ENCODE measurements at regions not wholly inside any gene's neighbourhood (a gene's known extent, or its start where the extent isn't known, plus 50 kb on each side); places are given as distances from the start of the nearest gene placed in this dataset.
"Not testable (repeated sequence)": the region's sequence is repeated elsewhere in the genome, so short reads cannot be mapped to it uniquely, and the experiment has no call there.

GRCh38 chr1:30550365-30551220, 172.8 kb downstream of the MATN1 start:
- no peak for DNase-seq

GRCh38 chr1:30549872-30550271, 173.5 kb downstream of the MATN1 start:
- not testable (repeated sequence) for DNase-seq

DNA sequence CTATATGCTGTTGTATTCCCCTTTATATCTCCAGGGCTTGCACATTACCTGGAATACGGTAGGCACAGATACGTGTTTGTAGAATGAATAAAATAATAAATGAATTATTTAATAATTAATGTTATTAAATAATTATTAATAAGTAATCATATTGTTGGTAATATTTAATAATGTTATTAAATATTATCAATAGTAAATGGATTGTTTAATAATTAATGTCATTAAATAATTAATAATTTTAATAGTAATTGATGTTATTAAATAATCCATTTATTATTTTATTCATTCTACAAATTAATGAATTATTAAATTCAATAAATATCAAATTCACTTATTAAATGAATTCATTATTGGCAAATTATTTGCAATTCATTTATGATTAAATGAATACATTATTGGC, 175.1 kb downstream of the MATN1 start:
- DNase-seq: no peak

GRCh38 chr1:30547326-30547725, 176.1 kb downstream of the MATN1 start:
- DNase-seq: not testable (repeated sequence)

DNA sequence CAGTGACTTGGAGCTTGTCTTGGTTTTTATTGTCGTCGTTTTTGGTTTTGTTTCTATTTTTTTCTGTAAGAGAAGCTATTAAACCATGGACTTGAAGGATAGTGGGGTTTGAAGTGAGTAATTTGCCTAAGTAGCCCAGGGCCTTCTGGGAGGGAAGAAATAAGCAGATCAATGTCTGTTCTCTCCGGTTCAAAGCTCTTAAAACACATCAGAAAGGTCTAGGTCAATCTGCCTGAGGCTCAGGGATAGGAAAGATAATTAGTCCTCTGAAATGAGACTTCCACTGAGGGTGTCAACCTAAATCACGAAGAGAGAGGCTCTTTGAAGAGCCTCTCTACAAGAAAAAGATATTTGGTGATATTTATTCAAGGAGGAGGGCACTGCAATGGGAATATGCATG, 178.0 kb downstream of the MATN1 start:
- no peak for DNase-seq

DNA sequence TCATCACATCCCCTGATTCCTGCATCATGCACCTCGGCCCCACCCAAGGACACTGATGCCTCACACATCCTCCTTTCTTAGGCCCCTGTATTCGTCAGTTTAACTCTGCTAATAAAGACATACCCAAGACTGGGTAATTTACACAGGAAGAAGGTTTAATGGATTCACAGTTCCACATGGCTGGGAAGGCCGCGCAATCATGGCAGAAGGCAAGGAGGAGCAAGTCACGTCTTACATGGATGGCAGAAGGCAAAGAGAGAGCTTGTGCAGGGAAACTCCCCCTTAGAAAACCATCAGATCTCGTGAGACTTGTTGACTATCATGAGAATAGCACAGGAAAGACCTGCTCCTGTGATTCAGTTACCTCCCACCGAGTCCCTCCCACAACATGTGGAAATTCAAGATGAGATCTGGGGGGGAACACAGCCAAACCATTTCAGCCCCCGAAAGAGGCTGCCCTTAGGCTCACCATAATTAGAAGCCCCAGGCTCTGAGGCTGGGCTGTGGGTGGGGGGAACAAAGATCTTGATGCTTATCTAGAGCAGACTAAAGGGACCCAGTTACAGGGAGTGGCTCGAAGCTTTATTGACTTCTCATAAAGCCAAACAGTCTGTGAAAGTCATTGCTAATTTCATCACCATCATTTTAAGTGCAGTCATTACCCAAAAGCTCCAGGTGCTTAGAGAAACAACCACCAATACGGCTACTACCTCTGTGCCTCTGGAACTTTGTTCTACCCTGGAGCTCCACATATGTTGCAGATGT, 181.5 kb downstream of the MATN1 start:
- no peak for DNase-seq

GRCh38 chr1:30540611-30541192, 182.7 kb downstream of the MATN1 start:
- no peak for DNase-seq

DNA sequence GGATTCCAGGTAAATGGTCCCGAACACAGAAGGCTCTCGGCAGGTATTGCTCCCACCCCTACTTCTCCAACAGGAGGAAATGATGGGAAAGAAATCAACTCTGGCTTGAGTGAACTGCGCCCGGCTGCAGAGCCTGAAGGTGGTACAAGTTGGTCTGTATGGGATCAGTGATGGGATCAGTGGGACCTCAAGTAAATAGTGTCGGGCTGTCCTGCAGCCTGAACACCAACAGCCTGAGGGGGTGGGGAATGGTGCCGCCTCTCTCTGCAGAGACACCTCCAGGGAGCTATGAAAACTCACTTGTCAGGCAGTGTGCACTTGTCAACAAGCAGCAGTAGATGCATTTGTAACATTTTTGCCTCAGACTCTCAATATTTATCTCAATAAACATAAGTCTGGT, 183.5 kb downstream of the MATN1 start:
- DNase-seq: no peak

DNA sequence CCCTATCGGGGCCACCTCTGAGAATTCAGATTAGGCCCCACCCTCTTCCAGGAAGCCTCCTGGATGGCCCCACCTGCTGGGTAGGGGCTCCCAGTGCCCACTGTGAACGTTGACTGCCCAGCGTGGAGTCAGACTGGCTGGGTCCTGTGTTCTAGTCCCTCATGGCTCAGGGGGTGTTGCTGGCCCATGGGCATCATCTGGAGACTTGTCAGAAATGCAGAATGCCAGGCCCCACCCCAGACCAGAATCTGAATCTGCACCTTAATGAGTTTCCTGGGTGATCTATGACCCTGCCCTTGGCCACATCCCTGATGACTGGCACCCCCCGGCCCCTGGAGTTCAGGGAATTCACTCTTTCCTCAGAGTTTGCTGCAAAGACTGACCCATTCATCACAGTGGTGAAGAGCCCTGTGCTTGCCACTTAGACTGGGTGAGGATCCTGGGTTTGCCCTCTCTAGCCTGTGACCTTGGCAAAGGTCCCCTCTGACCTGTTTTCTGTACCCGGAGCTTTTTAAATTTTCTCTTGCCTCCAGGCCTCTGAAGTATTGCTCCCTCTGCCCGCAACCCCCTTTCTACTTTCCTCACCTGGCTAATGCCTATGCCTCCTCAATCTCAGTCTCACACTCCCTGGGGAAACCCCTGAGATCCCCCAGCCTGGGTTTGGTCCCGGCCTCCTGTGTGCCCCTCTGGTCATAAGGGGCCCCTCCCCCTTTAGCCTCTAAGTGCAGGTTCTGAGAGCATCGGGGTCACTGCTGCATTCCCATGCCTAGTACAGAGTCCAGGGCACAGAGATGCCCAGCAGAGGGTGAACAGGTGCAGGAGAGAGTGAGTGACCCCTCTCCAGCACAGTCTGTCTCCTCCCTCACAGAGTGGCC, 184.2 kb downstream of the MATN1 start:
- DNase-seq: no peak

GRCh38 chr1:30538226-30538992, 185.0 kb downstream of the MATN1 start:
- DNase-seq: no peak

DNA sequence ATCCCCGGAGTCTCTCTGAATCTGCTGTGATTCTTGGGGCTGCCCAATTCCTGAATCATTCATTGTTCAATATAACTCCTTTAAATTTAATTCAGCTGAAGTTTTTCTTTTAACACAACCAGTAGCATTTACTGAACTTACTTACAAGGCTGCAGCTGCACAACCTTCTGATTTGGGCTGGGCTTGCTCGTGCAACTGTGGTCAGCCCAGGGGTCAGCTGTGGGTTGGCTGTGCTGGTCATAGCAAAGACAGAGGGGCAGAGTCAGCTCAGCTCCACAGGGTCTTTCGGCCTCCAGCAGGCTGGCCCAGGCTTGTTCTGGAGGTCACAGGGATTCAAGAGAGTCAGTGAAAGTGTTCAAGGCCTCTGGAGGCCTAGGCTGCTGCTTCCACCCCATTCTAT, 186.1 kb downstream of the MATN1 start:
- DNase-seq: no peak

DNA sequence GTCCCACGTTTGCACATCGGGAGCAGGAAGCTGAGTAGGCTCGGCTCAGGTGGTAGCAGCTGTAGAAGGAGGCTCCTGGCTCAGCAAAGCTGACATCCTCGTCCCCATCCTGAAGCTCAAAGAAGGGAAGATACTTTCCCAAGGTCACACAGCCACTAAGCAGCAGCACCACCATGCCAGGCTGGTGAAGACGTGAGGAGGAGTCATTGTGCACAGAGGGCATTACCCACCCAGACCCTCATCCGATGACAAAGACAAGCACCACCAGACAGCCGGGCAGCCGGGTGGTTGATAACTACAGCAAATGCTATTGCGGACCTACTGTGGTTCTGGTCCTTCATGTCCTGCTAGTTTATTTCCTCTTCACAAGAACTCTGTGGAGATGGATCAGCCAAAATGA, 186.9 kb downstream of the MATN1 start:
- DNase-seq: no peak

- no peak for DNase-seq
Observed at GRCh38 chr1:30535595-30536325, 187.6 kb downstream of the MATN1 start.

DNA sequence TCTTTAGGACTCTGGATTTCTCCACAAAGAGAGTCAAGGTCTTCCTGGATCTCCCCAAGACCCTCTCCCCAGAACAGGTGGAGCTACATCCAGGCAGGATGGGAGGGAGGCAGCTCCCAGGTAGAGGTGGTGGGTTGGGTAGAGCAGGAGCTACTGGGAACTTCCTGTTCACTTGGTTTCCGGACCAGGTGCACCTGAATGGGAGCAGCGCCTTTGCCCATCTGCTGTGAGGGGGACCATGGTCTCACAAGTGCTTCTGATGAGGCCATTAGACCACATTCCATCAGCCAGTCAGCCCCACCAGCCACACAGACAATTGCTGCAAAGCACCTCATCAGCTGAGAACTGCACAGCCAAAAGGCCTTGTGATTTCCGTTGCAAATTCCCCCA, 188.8 kb downstream of the MATN1 start:
- DNase-seq: no peak

DNA sequence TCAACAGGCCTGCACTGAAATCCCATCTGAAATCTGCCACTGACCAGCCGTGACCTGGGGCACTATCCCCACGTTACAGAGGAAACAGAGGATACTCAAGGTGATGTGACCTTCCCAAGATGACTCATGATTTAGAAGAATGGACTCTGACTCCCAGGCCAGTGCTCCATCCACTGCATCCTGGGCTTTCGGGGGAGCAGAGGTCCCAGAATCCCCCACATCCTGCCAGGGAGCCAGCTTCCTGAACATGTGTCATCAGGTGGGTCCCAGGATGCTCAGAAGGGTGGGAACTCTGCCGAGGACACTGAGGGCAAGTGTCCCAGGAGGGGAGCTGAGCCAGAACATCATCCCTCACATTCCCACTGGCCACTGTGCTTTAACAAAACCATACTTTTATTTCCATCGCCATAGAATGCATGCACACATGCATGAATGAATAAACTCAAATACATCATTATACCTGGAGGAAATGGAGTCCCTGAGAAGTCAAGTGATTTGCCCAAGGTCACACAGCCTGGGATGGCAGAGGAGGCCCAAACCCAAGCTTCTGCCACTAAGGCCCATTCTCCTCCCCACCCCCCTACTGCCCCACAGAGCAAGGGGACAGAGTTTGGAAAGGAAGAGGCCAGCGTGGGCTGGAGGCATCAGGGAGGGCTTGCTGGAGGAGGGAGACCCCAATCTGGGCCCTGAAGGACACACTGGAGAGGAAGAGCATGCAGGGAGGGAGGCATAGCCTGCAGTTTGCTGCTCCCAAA, 189.4 kb downstream of the MATN1 start:
- no peak for DNase-seq

- DNase-seq: no peak
Observed at GRCh38 chr1:30533141-30533540, 190.2 kb downstream of the MATN1 start.

DNA sequence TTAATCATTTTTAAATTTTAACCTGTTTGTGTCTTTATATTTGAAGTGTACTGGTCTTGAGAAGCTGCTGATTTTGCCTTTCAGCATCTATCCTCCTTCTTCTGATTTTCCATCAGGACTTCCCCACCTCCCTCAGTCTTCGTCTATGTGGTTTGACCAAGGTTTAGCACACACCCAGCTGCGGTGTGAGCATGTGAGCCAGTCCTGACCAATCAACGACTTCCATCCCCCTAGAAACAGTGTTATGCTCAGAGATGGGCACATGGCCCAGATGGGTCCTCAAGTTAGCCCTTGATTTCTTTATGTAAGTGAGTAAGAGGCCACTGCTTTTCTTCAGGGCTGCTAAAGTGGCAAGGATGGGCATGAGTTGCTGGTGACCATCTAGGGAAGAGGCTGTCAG, 190.8 kb downstream of the MATN1 start:
- DNase-seq: no peak

DNA sequence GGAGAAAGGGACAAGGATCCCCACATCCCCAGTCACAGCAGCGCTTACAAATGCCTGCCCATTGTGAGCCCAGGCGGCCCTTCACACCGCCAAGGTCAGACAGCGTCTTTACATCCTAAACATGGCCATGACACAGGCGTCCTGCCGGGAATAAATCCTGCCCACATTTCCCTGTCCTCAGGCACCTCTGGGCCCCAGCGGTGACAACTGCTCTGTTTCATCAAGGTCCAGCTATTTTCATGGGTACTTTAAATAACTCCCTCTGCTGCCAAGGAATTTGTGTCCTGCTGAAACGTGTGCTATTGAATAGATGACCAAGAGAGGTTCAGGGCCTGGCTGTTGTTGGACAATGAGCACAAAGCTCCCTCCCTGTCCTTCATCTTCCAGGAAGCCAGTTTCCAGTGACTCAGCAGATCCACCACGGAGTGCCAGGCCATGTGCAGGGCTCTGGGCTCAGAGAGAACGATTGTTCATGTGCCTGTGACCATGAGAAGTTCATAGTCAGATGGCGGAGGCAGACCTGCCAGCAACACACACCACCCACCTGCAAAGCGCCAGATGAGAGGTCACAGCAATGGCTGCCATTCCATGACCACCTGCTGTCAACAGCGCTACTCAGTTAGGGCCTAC, 195.8 kb downstream of the MATN1 start:
- no peak for DNase-seq

- DNase-seq: no peak
Observed at GRCh38 chr1:30526652-30527345, 196.6 kb downstream of the MATN1 start.

Data from CD4-positive, alpha-beta T cell treated with Interleukin-21 for 1 hour (primary cell).